ENCODE measurements at regions not wholly inside any gene's neighbourhood (a gene's known extent, or its start where the extent isn't known, plus 50 kb on each side); places are given as distances from the start of the nearest gene placed in this dataset.

DNA sequence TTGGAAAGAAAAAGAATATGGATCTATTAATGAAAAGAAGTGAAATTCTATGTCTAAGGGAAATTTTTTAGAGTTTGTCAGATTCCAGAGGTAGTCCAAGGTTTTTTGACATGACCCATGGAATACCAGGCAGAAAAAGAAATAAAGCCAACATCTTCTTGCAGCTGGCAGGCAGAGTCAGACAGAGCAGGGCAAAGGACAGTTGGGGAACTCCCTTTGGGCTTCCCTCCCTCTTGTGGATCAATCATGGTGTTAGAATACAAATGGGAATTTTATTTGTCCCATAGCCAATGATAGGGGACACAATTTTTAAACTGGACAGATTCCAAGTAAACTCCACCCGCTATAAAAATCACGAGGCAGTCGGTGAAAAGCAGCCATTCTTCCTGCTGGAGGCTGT lies 92.1 kb upstream of the TAB2 start (continued):
- TF ChIP-seq ZNF407 (IDR thresholded peaks at IDR 0.05; ENCODE audit: low read depth) (no peak), ZNF133 (CRISPR knock-in tag; IDR thresholded peaks at IDR 0.05) (no peak), DIDO1 (tag; IDR thresholded peaks at IDR 0.05; ENCODE audit: low read depth) (no peak), SMARCE1 (IDR thresholded peaks at IDR 0.05) (no peak), ZKSCAN8 (CRISPR knock-in tag; IDR thresholded peaks at IDR 0.05) (no peak), ARID2 (IDR thresholded peaks at IDR 0.05) (no peak), NELFE (IDR thresholded peaks at IDR 0.05; ENCODE audit: insufficient read depth, insufficient read length) (no peak), BRF2 (IDR thresholded peaks at IDR 0.05; ENCODE audit: borderline replicate concordance, insufficient read depth, insufficient read length) (no peak), GTF2B (IDR thresholded peaks at IDR 0.05; ENCODE audit: extremely low read depth, insufficient read length) (no peak), REST (IDR thresholded peaks at IDR 0.05; ENCODE audit: borderline replicate concordance) (no peak), REST (CRISPR knock-in tag; IDR thresholded peaks at IDR 0.05; ENCODE audit: low read depth) (no peak)
